ENCODE measurements at regions not wholly inside any gene's neighbourhood (a gene's known extent, or its start where the extent isn't known, plus 50 kb on each side); places are given as distances from the start of the nearest gene placed in this dataset.
"Not testable (repeated sequence)": the region's sequence is repeated elsewhere in the genome, so short reads cannot be mapped to it uniquely, and the experiment has no call there.

DNA sequence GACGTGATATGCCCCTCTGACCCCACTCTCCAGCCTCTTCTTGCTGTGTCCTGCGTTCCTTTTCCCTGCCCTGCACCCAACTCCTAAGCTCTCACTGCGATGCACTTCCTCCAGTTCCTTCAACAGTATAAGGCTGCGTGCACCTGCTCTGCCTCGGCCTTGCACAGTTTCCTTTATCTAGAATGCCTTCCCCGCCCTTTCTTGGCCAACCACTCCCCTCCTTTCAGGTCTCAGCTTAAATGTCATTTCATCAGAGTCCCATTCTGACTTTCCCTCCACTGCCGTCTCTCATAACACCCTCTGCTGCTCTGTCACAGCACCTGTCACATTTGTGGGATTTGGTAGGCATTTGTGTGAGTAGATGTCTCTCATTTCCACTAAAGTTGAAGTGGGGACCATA is 58.4 kb upstream of the NEIL3 start:
- no peak for DNase-seq

DNA sequence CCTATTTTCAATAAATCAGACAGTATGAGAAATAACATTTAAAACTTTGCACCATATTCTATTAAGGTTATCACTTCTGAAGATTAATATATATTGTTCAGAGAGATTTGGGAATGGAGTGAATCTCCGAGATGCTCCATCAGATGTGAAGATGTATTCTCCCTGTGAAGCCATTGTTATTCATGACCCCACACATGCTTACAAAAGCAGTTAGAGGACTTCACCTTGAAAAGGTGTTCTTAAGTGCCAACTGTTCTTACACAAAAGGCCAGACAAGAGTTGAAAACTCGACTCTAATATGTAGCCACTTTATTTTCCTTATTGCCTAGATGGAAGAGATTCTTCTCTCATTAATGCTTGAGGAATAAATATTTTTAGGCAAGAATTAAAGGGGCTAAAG is 54.3 kb upstream of the NEIL3 start:
- no peak for DNase-seq

DNA sequence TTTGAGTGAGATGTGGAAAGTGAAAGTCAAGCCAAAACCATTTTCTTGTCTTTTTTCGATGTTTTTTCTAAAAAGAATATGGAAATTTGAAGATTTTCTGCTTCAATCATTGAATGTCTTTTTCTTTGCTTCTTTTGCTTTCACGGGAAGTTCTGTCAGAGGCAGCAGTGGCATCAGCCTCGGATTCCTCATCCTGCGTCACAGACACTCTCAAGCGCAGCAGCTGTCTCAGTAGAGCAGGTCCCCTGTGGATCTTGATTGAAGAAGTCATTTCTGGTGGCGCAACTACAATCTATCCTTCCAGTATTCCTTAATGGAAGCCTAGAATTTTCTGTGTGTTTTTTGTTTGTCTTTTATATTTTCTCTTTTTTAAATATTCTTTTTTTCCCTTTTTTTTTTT is 52.7 kb upstream of the NEIL3 start:
- no peak for DNase-seq

DNA sequence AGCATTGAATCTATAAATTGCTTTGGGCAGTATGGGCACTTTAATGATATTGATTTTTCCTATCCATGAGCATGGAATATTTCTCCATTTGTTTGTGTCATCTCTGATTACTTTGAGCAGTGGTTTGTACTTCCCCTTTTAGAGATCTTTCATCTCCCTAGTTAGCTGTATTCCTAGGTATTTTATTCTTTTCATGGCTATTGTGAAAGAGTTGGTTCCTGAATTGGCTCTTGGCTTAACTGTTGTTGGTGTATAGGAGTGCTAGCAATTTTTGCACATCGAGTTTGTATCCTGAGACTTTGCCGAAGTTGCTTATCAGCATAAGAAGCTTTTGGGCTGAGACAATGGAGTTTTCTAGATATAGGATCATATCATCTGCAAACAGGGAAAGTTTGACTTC is 50.2 kb upstream of the NEIL3 start:
- not testable (repeated sequence) for DNase-seq

Data from CD4-positive, alpha-beta T cell treated with Interleukin-4 for 1 hour (primary cell).